Panc1 (cell line): ENCODE measurements at regions not wholly inside any gene's neighbourhood (a gene's known extent, or its start where the extent isn't known, plus 50 kb on each side); places are given as distances from the start of the nearest gene placed in this dataset.

Source experiments
- CTCF ChIP-seq: fragments of 450-650 bp; IDR thresholded peaks from 2 replicates; pipeline ENCODE4 v1.5.1; 2017; ENCODE audit warnings: mild to moderate bottlenecking
- POLR2AphosphoS5 ChIP-seq: IDR thresholded peaks from 2 replicates; pipeline ENCODE4 v1.6.1; 2012; ENCODE audit warnings: mild to moderate bottlenecking, low read depth, low read length, moderate library complexity
- SIN3A ChIP-seq: IDR thresholded peaks from 2 replicates; pipeline ENCODE4 v1.6.1; 2012; ENCODE audit warnings: low read depth, mild to moderate bottlenecking, low read length, moderate library complexity, borderline replicate concordance; ENCODE audit not compliant: insufficient read depth
- TCF7L2 ChIP-seq: IDR thresholded peaks from 2 replicates; pipeline ENCODE4 v1.6.1; 2011; ENCODE audit warnings: mild to moderate bottlenecking, low read depth, low read length, inconsistent platforms
- TF ChIP-seq, protein P1 (sequence below), 2 experiments: IDR thresholded peaks; 2 replicates each; pipeline ENCODE4 v1.6.1; 2011 to 2012; ENCODE audit warnings: low read depth in 2 of 2, control low read depth in 1 of 2, low read length in 1 of 2, mild to moderate bottlenecking in 1 of 2, moderate library complexity in 1 of 2; ENCODE audit not compliant: insufficient read depth in 1 of 2

GRCh38 chr6:79812195-79812594 lies 135.2 kb downstream of the ELOVL4 start:
- TF ChIP-seq CTCF (no peak), POLR2AphosphoS5 (no peak), TCF7L2 (no peak), SIN3A (no peak)
- TF ChIP-seq, protein P1, sequence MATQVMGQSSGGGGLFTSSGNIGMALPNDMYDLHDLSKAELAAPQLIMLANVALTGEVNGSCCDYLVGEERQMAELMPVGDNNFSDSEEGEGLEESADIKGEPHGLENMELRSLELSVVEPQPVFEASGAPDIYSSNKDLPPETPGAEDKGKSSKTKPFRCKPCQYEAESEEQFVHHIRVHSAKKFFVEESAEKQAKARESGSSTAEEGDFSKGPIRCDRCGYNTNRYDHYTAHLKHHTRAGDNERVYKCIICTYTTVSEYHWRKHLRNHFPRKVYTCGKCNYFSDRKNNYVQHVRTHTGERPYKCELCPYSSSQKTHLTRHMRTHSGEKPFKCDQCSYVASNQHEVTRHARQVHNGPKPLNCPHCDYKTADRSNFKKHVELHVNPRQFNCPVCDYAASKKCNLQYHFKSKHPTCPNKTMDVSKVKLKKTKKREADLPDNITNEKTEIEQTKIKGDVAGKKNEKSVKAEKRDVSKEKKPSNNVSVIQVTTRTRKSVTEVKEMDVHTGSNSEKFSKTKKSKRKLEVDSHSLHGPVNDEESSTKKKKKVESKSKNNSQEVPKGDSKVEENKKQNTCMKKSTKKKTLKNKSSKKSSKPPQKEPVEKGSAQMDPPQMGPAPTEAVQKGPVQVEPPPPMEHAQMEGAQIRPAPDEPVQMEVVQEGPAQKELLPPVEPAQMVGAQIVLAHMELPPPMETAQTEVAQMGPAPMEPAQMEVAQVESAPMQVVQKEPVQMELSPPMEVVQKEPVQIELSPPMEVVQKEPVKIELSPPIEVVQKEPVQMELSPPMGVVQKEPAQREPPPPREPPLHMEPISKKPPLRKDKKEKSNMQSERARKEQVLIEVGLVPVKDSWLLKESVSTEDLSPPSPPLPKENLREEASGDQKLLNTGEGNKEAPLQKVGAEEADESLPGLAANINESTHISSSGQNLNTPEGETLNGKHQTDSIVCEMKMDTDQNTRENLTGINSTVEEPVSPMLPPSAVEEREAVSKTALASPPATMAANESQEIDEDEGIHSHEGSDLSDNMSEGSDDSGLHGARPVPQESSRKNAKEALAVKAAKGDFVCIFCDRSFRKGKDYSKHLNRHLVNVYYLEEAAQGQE (IDR thresholded peaks at IDR 0.05; ENCODE audit: insufficient read depth in 1 of 2, low read depth in 2 of 2, low read length in 1 of 2) = no peak
